Vagina (tissue), 2 donors: ENCODE measurements at regions not wholly inside any gene's neighbourhood (a gene's known extent, or its start where the extent isn't known, plus 50 kb on each side); places are given as distances from the start of the nearest gene placed in this dataset.

Source experiments
- DNase-seq, 2 donors: peaks; one replicate each; pipeline ENCODE4 v3.0.0-alpha.2; 2017; ENCODE audit errors: extremely low spot score in 2 of 2
- H3K27ac ChIP-seq: fragments of 200-600 bp; sonication (generic); one replicate; pipeline ENCODE4 v1.5.1; 2019
- H3K27me3 ChIP-seq: fragments of 200-600 bp; sonication (generic); one replicate; pipeline ENCODE4 v1.5.1; 2019
- H3K36me3 ChIP-seq, 2 donors: fragments of 200-600 bp; sonication (generic); one replicate each; pipeline ENCODE4 v1.5.1; 2017 to 2019
- H3K4me1 ChIP-seq: fragments of 200-600 bp; sonication (generic); one replicate; pipeline ENCODE4 v1.5.1; 2019
- H3K4me3 ChIP-seq, 2 donors: fragments of 200-600 bp; sonication (generic); 1 replicate in 1 of 2; 2 replicates in 1 of 2; pipeline ENCODE4 v1.5.1; 2016 to 2019
- H3K9me3 ChIP-seq: fragments of 200-600 bp; sonication (generic); one replicate; pipeline ENCODE4 v1.5.1; 2019
- POLR2A ChIP-seq, 2 donors: fragments of 450-650 bp; IDR thresholded peaks; one replicate each; pipeline ENCODE4 v1.6.1; 2017; ENCODE audit warnings: antibody characterized with exemption in 2 of 2, mild to moderate bottlenecking in 2 of 2, moderate library complexity in 2 of 2
- POLR2AphosphoS5 ChIP-seq, 2 donors: sonication (generic); formaldehyde crosslinking; IDR thresholded peaks; one replicate each; pipeline ENCODE4 v1.9.0; 2017; ENCODE audit warnings: antibody characterized with exemption in 2 of 2, mild to moderate bottlenecking in 2 of 2, low read depth in 1 of 2; ENCODE audit not compliant: insufficient read depth in 1 of 2
- intact Hi-C: fragments of 100-400 bp; cut with DNase I; formaldehyde crosslinking; loops from one replicate; pipeline ENCODE4 v1.15.1; 2023
- TF ChIP-seq, protein P1 (sequence below), 3 experiments: fragments of 450-650 bp in 2 of 3; fragments of 200-600 bp in 1 of 3; sonication (generic) in 1 of 3; IDR thresholded peaks; one replicate each; pipeline ENCODE4 v1.5.1; 2017 to 2019; ENCODE audit warnings: antibody characterized with exemption in 3 of 3, mild to moderate bottlenecking in 2 of 3, moderate library complexity in 2 of 3

GRCh38 chr15:96581371-96581770 lies 250.9 kb downstream of the NR2F2 start:
- TF ChIP-seq, protein P1, sequence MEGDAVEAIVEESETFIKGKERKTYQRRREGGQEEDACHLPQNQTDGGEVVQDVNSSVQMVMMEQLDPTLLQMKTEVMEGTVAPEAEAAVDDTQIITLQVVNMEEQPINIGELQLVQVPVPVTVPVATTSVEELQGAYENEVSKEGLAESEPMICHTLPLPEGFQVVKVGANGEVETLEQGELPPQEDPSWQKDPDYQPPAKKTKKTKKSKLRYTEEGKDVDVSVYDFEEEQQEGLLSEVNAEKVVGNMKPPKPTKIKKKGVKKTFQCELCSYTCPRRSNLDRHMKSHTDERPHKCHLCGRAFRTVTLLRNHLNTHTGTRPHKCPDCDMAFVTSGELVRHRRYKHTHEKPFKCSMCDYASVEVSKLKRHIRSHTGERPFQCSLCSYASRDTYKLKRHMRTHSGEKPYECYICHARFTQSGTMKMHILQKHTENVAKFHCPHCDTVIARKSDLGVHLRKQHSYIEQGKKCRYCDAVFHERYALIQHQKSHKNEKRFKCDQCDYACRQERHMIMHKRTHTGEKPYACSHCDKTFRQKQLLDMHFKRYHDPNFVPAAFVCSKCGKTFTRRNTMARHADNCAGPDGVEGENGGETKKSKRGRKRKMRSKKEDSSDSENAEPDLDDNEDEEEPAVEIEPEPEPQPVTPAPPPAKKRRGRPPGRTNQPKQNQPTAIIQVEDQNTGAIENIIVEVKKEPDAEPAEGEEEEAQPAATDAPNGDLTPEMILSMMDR (IDR thresholded peaks at IDR 0.05), result no peak
- TF ChIP-seq POLR2A (IDR thresholded peaks at IDR 0.05) (no peak), POLR2AphosphoS5 (IDR thresholded peaks at IDR 0.05; ENCODE audit: insufficient read depth in 1 of 2, low read depth in 1 of 2) (no peak)
- Histone ChIP-seq H3K4me3 (no peak overlapping the region), H3K27me3 (no peaks in the 10 kb centered on the region), H3K36me3 (no peaks in the 10 kb centered on the region), H3K27ac (no peak overlapping the region), H3K4me1 (no peaks in the 10 kb centered on the region), H3K9me3 (no peaks in the 10 kb centered on the region)
- intact Hi-C loops, result no loop called here
- DNase-seq, result no peak

GRCh38 chr15:96582473-96582872 lies 252.0 kb downstream of the NR2F2 start:
- Histone ChIP-seq H3K4me3 (no peak overlapping the region), H3K36me3 (no peaks in the 10 kb centered on the region), H3K4me1 (no peaks in the 10 kb centered on the region), H3K9me3 (no peaks in the 10 kb centered on the region), H3K27me3 (no peaks in the 10 kb centered on the region), H3K27ac (no peak overlapping the region)
- DNase-seq, result no peak
- intact Hi-C loops, result no loop called here
- TF ChIP-seq, protein P1 (IDR thresholded peaks at IDR 0.05), result no peak
- no peak for TF ChIP-seq POLR2A (IDR thresholded peaks at IDR 0.05)
- no peak for TF ChIP-seq POLR2AphosphoS5 (IDR thresholded peaks at IDR 0.05; ENCODE audit: insufficient read depth in 1 of 2, low read depth in 1 of 2)

GRCh38 chr15:96583671-96584070 lies 253.2 kb downstream of the NR2F2 start:
- intact Hi-C loops, result no loop called here
- Histone ChIP-seq H3K27ac (no peak overlapping the region), H3K4me1 (no peaks in the 10 kb centered on the region), H3K36me3 (no peaks in the 10 kb centered on the region), H3K27me3 (no peaks in the 10 kb centered on the region), H3K4me3 (no peak overlapping the region), H3K9me3 (no peaks in the 10 kb centered on the region)
- TF ChIP-seq POLR2A (IDR thresholded peaks at IDR 0.05), result no peak
- no peak for TF ChIP-seq POLR2AphosphoS5 (IDR thresholded peaks at IDR 0.05; ENCODE audit: insufficient read depth in 1 of 2, low read depth in 1 of 2)
- TF ChIP-seq, protein P1 (IDR thresholded peaks at IDR 0.05), result no peak
- no peak for DNase-seq

GRCh38 chr15:96585484-96586386 lies 255.2 kb downstream of the NR2F2 start:
- H3K4me1 ChIP-seq, result no peaks in the 10 kb centered on the region
- TF ChIP-seq POLR2A (IDR thresholded peaks at IDR 0.05) (no peak), POLR2AphosphoS5 (IDR thresholded peaks at IDR 0.05; ENCODE audit: insufficient read depth in 1 of 2, low read depth in 1 of 2) (no peak)
- TF ChIP-seq, protein P1 (IDR thresholded peaks at IDR 0.05), result no peak
- no peak overlapping the region for H3K27ac ChIP-seq
- H3K4me3 ChIP-seq, result no peak overlapping the region
- H3K36me3 ChIP-seq, result no peaks in the 10 kb centered on the region
- no peaks in the 10 kb centered on the region for H3K9me3 ChIP-seq
- DNase-seq, result no peak
- no peaks in the 10 kb centered on the region for H3K27me3 ChIP-seq
- intact Hi-C loops, result no loop called here

- no peaks in the 10 kb centered on the region for H3K4me1 ChIP-seq
- no peak overlapping the region for H3K4me3 ChIP-seq
- no peaks in the 10 kb centered on the region for H3K36me3 ChIP-seq
- H3K27ac ChIP-seq, result no peak overlapping the region
- DNase-seq, result no peak
- H3K9me3 ChIP-seq, result no peaks in the 10 kb centered on the region
- intact Hi-C loops, result no loop called here
- H3K27me3 ChIP-seq, result no peaks in the 10 kb centered on the region
- TF ChIP-seq POLR2A (IDR thresholded peaks at IDR 0.05) (no peak), POLR2AphosphoS5 (IDR thresholded peaks at IDR 0.05; ENCODE audit: insufficient read depth in 1 of 2, low read depth in 1 of 2) (no peak)
- TF ChIP-seq, protein P1 (IDR thresholded peaks at IDR 0.05), result no peak
Observed at GRCh38 chr15:96586901-96587300, 256.4 kb downstream of the NR2F2 start.
